Parathyroid adenoma (tissue), 2 donors: ENCODE measurements at regions not wholly inside any gene's neighbourhood (a gene's known extent, or its start where the extent isn't known, plus 50 kb on each side); places are given as distances from the start of the nearest gene placed in this dataset.

Experiments
- H2AFZ ChIP-seq: fragments of 300-600 bp; sonication (generic); one replicate; pipeline ENCODE4 v1.7.0; 2017; ENCODE audit warnings: antibody characterized with exemption, mild to moderate bottlenecking
- H3K27ac ChIP-seq: fragments of 300-600 bp; sonication (generic); one replicate; pipeline ENCODE4 v1.7.0; 2017
- H3K27me3 ChIP-seq: fragments of 300-600 bp; sonication (generic); one replicate; pipeline ENCODE4 v1.7.0; 2017; ENCODE audit warnings: low read length; ENCODE audit not compliant: control insufficient read depth, insufficient read depth
- H3K36me3 ChIP-seq: fragments of 300-600 bp; sonication (generic); one replicate; pipeline ENCODE4 v1.7.0; 2017; ENCODE audit warnings: low read length; ENCODE audit not compliant: control insufficient read depth, insufficient read depth
- H3K4me1 ChIP-seq: fragments of 300-600 bp; sonication (generic); one replicate; pipeline ENCODE4 v1.7.0; 2017; ENCODE audit warnings: control low read depth
- H3K4me2 ChIP-seq: fragments of 300-600 bp; sonication (generic); one replicate; pipeline ENCODE4 v1.7.0; 2017; ENCODE audit warnings: low read length
- H3K4me3 ChIP-seq: fragments of 300-600 bp; sonication (generic); one replicate; pipeline ENCODE4 v1.7.0; 2017; ENCODE audit warnings: low read depth, low read length
- H3K79me2 ChIP-seq: fragments of 300-600 bp; sonication (generic); one replicate; pipeline ENCODE4 v1.7.0; 2017; ENCODE audit warnings: control low read depth
- H3K9ac ChIP-seq: fragments of 300-600 bp; sonication (generic); one replicate; pipeline ENCODE4 v1.7.0; 2017; ENCODE audit warnings: mild to moderate bottlenecking
- H3K9me3 ChIP-seq: fragments of 300-600 bp; sonication (generic); one replicate; pipeline ENCODE4 v1.7.0; 2017; ENCODE audit warnings: low read length; ENCODE audit not compliant: control insufficient read depth
- TF ChIP-seq, protein P1 (sequence below): fragments of 300-600 bp; sonication (generic); IDR thresholded peaks from one replicate; pipeline ENCODE4 v1.7.0; 2017; ENCODE audit warnings: antibody characterized with exemption, mild to moderate bottlenecking
- donor health status: primary hyperparathyroidism.

DNA sequence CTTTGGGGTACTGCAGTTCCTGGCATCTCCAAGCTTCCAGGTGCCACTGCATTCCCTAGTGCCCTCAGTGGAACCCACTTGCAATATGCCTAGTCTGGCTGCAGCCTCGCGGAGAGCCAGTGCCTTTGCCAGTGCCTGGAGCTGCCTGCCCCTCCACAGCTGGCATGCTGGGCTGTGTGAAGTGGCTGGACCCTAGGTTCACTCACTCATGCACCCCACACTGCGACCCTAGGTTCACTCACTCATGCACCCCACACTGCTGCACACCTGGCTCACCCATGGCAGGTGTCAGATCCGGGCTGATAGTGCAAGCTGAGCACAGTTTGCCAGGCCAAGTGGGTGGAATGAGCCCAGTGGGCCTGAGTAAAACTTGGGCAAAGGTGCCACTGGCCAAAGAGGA lies 253.0 kb upstream of the NDST4 start:
- TF ChIP-seq, protein P1, sequence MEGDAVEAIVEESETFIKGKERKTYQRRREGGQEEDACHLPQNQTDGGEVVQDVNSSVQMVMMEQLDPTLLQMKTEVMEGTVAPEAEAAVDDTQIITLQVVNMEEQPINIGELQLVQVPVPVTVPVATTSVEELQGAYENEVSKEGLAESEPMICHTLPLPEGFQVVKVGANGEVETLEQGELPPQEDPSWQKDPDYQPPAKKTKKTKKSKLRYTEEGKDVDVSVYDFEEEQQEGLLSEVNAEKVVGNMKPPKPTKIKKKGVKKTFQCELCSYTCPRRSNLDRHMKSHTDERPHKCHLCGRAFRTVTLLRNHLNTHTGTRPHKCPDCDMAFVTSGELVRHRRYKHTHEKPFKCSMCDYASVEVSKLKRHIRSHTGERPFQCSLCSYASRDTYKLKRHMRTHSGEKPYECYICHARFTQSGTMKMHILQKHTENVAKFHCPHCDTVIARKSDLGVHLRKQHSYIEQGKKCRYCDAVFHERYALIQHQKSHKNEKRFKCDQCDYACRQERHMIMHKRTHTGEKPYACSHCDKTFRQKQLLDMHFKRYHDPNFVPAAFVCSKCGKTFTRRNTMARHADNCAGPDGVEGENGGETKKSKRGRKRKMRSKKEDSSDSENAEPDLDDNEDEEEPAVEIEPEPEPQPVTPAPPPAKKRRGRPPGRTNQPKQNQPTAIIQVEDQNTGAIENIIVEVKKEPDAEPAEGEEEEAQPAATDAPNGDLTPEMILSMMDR = no peak

DNA sequence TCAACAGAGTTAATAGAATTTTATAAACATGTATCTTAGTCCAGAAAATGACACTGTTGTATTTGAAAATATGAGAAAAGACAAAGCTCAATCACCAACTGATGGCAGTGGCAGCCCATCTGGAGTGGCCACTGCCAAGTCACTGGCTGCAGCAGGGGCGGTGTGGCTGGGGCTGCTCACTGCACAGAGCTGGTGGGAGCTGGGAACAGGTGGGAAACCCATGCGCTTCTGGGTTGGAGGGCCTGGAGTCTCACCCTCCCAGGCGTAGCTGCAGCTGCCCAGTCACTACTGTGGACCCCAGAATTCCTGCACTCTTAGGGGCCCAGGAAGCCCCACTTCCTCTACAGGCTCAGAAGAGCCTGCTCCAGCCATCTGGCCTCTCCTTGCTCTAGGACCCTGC lies 251.8 kb upstream of the NDST4 start:
- Histone ChIP-seq H3K4me1 (no peaks in the 10 kb centered on the region), H3K27me3 (no peaks in the 10 kb centered on the region), H3K4me3 (no peak overlapping the region), H3K9me3 (no peaks in the 10 kb centered on the region), H3K4me2 (no peak overlapping the region), H3K27ac (no peak overlapping the region), H3K79me2 (no peaks in the 10 kb centered on the region), H3K36me3 (no peaks in the 10 kb centered on the region), H3K9ac (no peak overlapping the region), H2AFZ (no peak overlapping the region)
- TF ChIP-seq, protein P1 = no peak

More for the DNA sequence above, 253.0 kb upstream of the NDST4 start:
- Histone ChIP-seq H3K27me3 (no peaks in the 10 kb centered on the region), H3K36me3 (no peaks in the 10 kb centered on the region), H3K9me3 (no peaks in the 10 kb centered on the region), H3K4me2 (no peak overlapping the region), H3K79me2 (no peaks in the 10 kb centered on the region), H3K9ac (no peak overlapping the region), H2AFZ (no peak overlapping the region), H3K4me3 (no peak overlapping the region), H3K27ac (no peak overlapping the region), H3K4me1 (no peaks in the 10 kb centered on the region)

DNA sequence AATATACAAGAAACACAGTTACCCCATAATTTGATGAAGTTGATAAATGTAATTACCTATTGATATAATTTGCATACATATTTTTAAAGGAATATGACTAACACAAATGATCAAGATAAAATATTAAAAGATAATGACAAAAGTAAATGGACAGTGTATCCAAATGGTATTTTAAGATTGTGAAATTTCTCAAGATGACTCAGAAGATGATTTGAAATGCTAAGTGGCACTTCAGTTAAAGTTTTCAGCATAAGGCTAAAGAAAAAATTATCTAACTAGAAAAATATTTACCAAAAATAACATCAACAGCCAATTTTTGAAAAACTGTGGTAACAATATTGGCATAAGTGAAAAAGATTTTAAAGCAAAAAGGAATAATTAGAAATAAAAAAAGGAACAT lies 248.4 kb upstream of the NDST4 start:
- H3K4me2 ChIP-seq = no peak overlapping the region
- no peaks in the 10 kb centered on the region for H3K27me3 ChIP-seq
- H3K79me2 ChIP-seq = no peaks in the 10 kb centered on the region
- TF ChIP-seq, protein P1 = no peak
- no peaks in the 10 kb centered on the region for H3K36me3 ChIP-seq
- no peak overlapping the region for H2AFZ ChIP-seq
- H3K27ac ChIP-seq = no peak overlapping the region
- no peak overlapping the region for H3K9ac ChIP-seq
- no peaks in the 10 kb centered on the region for H3K4me1 ChIP-seq
- no peak overlapping the region for H3K4me3 ChIP-seq
- H3K9me3 ChIP-seq = no peaks in the 10 kb centered on the region

DNA sequence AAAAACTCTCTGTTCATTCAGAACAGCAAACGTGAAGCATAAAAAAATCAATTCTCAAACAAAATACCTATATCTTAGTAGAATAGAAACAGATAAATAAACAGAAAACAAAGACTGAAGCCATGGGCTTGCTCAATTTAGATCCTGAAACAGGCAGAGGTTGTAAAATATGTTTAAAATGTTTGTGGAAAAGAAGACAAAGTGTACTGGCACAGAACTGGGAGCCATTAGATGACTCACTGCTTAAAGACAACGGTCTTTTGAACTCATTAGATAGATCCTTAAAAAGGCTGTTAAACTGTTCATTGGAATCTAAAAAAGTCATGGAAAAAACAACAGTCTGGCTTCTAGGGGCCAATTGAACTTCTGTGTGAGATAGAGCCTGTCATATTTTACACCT lies 247.0 kb upstream of the NDST4 start:
- no peak overlapping the region for H3K4me3 ChIP-seq
- H3K4me2 ChIP-seq = no peak overlapping the region
- TF ChIP-seq, protein P1 = no peak
- no peaks in the 10 kb centered on the region for H3K4me1 ChIP-seq
- H3K36me3 ChIP-seq = no peaks in the 10 kb centered on the region
- no peaks in the 10 kb centered on the region for H3K27me3 ChIP-seq
- H2AFZ ChIP-seq = no peak overlapping the region
- H3K9me3 ChIP-seq = no peaks in the 10 kb centered on the region
- H3K79me2 ChIP-seq = no peaks in the 10 kb centered on the region
- no peak overlapping the region for H3K9ac ChIP-seq
- H3K27ac ChIP-seq = no peak overlapping the region

DNA sequence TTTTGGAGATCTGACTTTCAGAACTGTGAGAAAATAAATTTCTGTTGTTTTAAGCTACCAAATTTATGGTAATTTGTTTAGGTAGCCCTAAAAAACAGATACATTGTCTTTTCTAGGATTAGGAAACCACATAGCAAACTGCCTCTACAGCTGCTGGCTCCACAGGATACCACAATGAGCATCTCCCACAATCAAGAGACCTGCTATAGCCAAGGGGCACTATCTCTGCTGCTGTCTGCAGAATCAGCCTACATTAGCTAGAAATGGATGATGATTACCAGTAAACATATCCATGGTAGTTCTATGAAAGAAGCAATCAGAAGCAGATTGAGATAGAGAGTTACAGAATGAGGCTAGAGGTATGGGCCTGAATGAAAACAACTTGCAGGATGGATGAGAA lies 244.4 kb upstream of the NDST4 start:
- no peaks in the 10 kb centered on the region for H3K9me3 ChIP-seq
- no peaks in the 10 kb centered on the region for H3K36me3 ChIP-seq
- H3K4me2 ChIP-seq = no peak overlapping the region
- no peaks in the 10 kb centered on the region for H3K79me2 ChIP-seq
- no peaks in the 10 kb centered on the region for H3K4me1 ChIP-seq
- no peak overlapping the region for H2AFZ ChIP-seq
- H3K27ac ChIP-seq = no peak overlapping the region
- H3K9ac ChIP-seq = no peak overlapping the region
- H3K4me3 ChIP-seq = no peak overlapping the region
- TF ChIP-seq, protein P1 = no peak
- H3K27me3 ChIP-seq = no peaks in the 10 kb centered on the region
